Astrocyte (in vitro differentiated cells and primary cell): ENCODE measurements at regions not wholly inside any gene's neighbourhood (a gene's known extent, or its start where the extent isn't known, plus 50 kb on each side); places are given as distances from the start of the nearest gene placed in this dataset.
A peak's percentile ranks its signal among the peaks of the same experiment; 100 is the strongest.

Experiments
- DNase-seq: peaks from one replicate; pipeline ENCODE4 v3.0.0-alpha.2; 2010; ENCODE audit warnings: low read depth
- FAIRE-seq: peaks from 2 replicates; lab custom pipeline; 2011; peaks lifted over from hg19 to GRCh38; lab: Jason Lieb, UNC
- H2AFZ ChIP-seq: 2 replicates; pipeline ENCODE4 v1.6.0; 2012; ENCODE audit warnings: low read depth, low read length, inconsistent platforms
- H3K27ac ChIP-seq: 2 replicates; pipeline ENCODE4 v1.5.1; 2011; ENCODE audit warnings: low read depth, low read length, inconsistent platforms
- H3K27me3 ChIP-seq: 2 replicates; pipeline ENCODE4 v1.6.0; 2011; ENCODE audit warnings: low read length, inconsistent platforms; ENCODE audit not compliant: insufficient read depth
- H3K36me3 ChIP-seq: 2 replicates; pipeline ENCODE4 v1.5.1; 2011; ENCODE audit warnings: low read length, inconsistent platforms; ENCODE audit not compliant: insufficient read depth
- H3K4me1 ChIP-seq: 2 replicates; pipeline ENCODE4 v1.5.1; 2011; ENCODE audit warnings: low read length, inconsistent platforms; ENCODE audit not compliant: insufficient read depth
- H3K4me2 ChIP-seq: 2 replicates; pipeline ENCODE4 v1.6.0; 2012; ENCODE audit warnings: low read length, inconsistent platforms
- H3K4me3 ChIP-seq: 2 replicates; pipeline ENCODE4 v1.5.1; 2011; ENCODE audit warnings: low read depth, mild to moderate bottlenecking, low read length, inconsistent platforms; ENCODE audit not compliant: insufficient read depth
- H3K79me2 ChIP-seq: 2 replicates; pipeline ENCODE4 v1.6.0; 2012; ENCODE audit warnings: mild to moderate bottlenecking, low read length, inconsistent platforms; ENCODE audit not compliant: insufficient read depth
- H3K9ac ChIP-seq: 2 replicates; pipeline ENCODE4 v1.6.0; 2012; ENCODE audit warnings: mild to moderate bottlenecking, low read length, inconsistent platforms
- H3K9me3 ChIP-seq: 2 replicates; pipeline ENCODE4 v1.5.1; 2012; ENCODE audit warnings: low read depth, mild to moderate bottlenecking, low read length, inconsistent platforms; ENCODE audit not compliant: insufficient read depth
- H4K20me1 ChIP-seq: 2 replicates; pipeline ENCODE4 v1.6.0; 2012; ENCODE audit warnings: low read length, inconsistent platforms; ENCODE audit not compliant: insufficient read depth
- H3K27ac Mint-ChIP-seq: one replicate; pipeline ENCODE4 v1.8.0; 2021; ENCODE audit warnings: mild to moderate bottlenecking, mixed read lengths; ENCODE audit not compliant: unreplicated experiment
- H3K27me3 Mint-ChIP-seq: one replicate; pipeline ENCODE4 v1.8.0; 2021; ENCODE audit warnings: low read depth, mixed read lengths; ENCODE audit not compliant: unreplicated experiment
- H3K36me3 Mint-ChIP-seq: one replicate; pipeline ENCODE4 v1.8.0; 2021; ENCODE audit warnings: low read depth, mixed read lengths; ENCODE audit not compliant: unreplicated experiment
- H3K4me1 Mint-ChIP-seq: one replicate; pipeline ENCODE4 v1.8.0; 2021; ENCODE audit warnings: low read depth, mixed read lengths; ENCODE audit not compliant: unreplicated experiment
- H3K4me3 Mint-ChIP-seq: one replicate; pipeline ENCODE4 v1.8.0; 2021; ENCODE audit warnings: mild to moderate bottlenecking, moderate library complexity, mixed read lengths; ENCODE audit not compliant: unreplicated experiment
- H3K9me3 Mint-ChIP-seq: one replicate; pipeline ENCODE4 v1.8.0; 2021; ENCODE audit warnings: mild to moderate bottlenecking, mixed read lengths; ENCODE audit not compliant: unreplicated experiment
- CTCF ChIP-seq: IDR thresholded peaks from 2 replicates; pipeline ENCODE4 v1.5.1; 2011; ENCODE audit warnings: low read depth, mild to moderate bottlenecking, inconsistent platforms, low read length, moderate library complexity; ENCODE audit not compliant: insufficient read depth
- EZH2 ChIP-seq: IDR thresholded peaks from 2 replicates; pipeline ENCODE4 v1.6.1; 2012; ENCODE audit warnings: mild to moderate bottlenecking, low read length, inconsistent platforms; ENCODE audit not compliant: insufficient read depth

- no peak for TF ChIP-seq EZH2
- Mint-ChIP-seq H3K36me3 (no peaks in the 10 kb centered on the region), H3K27ac (peak overlapping the region; percentile 21), H3K4me1 (peaks cover 23% of the 10 kb centered on the region), H3K4me3 (no peak overlapping the region), H3K9me3 (peaks cover 2% of the 10 kb centered on the region), H3K27me3 (peaks cover 9% of the 10 kb centered on the region)
- H3K4me1 ChIP-seq = no peaks in the 10 kb centered on the region
- H3K27me3 ChIP-seq = peaks cover 5% of the 10 kb centered on the region
- no peaks in the 10 kb centered on the region for H3K9me3 ChIP-seq
- H2AFZ ChIP-seq = no peak overlapping the region
- DNase-seq = no peak
- no peak overlapping the region for H3K9ac ChIP-seq
- no peak overlapping the region for H3K27ac ChIP-seq
- no peak overlapping the region for H3K4me2 ChIP-seq
- H3K4me3 ChIP-seq = no peak overlapping the region
- no peaks in the 10 kb centered on the region for H3K79me2 ChIP-seq
- H3K36me3 ChIP-seq = no peaks in the 10 kb centered on the region
- FAIRE-seq = no peak
- no peaks in the 10 kb centered on the region for H4K20me1 ChIP-seq
Measured at GRCh38 chr5:56464935-56465768, 232.0 kb upstream of the ANKRD55 start.

- Mint-ChIP-seq H3K4me1 (peaks cover 23% of the 10 kb centered on the region), H3K36me3 (no peaks in the 10 kb centered on the region), H3K9me3 (peaks cover 2% of the 10 kb centered on the region), H3K4me3 (no peak overlapping the region), H3K27me3 (peaks cover 7% of the 10 kb centered on the region), H3K27ac (no peak overlapping the region)
- no peak overlapping the region for H3K27ac ChIP-seq
- peaks cover 5% of the 10 kb centered on the region for H3K27me3 ChIP-seq
- H3K79me2 ChIP-seq = no peaks in the 10 kb centered on the region
- H3K4me2 ChIP-seq = no peak overlapping the region
- TF ChIP-seq EZH2 = no peak
- TF ChIP-seq CTCF = no peak
- no peaks in the 10 kb centered on the region for H3K9me3 ChIP-seq
- FAIRE-seq (no peak), DNase-seq (no peak)
- H4K20me1 ChIP-seq = no peaks in the 10 kb centered on the region
- H3K4me3 ChIP-seq = no peak overlapping the region
- H2AFZ ChIP-seq = no peak overlapping the region
- no peaks in the 10 kb centered on the region for H3K36me3 ChIP-seq
- H3K4me1 ChIP-seq = no peaks in the 10 kb centered on the region
- H3K9ac ChIP-seq = no peak overlapping the region
Measured at GRCh38 chr5:56463944-56464571, 230.9 kb upstream of the ANKRD55 start.

GRCh38 chr5:56461584-56461983 is 228.5 kb upstream of the ANKRD55 start:
- Histone ChIP-seq H3K9ac (no peak overlapping the region), H3K4me1 (no peaks in the 10 kb centered on the region), H3K27me3 (no peaks in the 10 kb centered on the region), H3K27ac (no peak overlapping the region), H3K36me3 (no peaks in the 10 kb centered on the region), H3K4me2 (no peak overlapping the region), H3K4me3 (no peak overlapping the region), H3K9me3 (no peaks in the 10 kb centered on the region), H3K79me2 (no peaks in the 10 kb centered on the region), H4K20me1 (no peaks in the 10 kb centered on the region), H2AFZ (no peak overlapping the region)
- no peak for FAIRE-seq
- Mint-ChIP-seq H3K27ac (peak overlapping the region; percentile 27), H3K9me3 (peaks cover 2% of the 10 kb centered on the region), H3K4me1 (peaks cover 11% of the 10 kb centered on the region), H3K36me3 (no peaks in the 10 kb centered on the region), H3K27me3 (peaks cover 8% of the 10 kb centered on the region), H3K4me3 (no peak overlapping the region)
- DNase-seq = no peak
- no peak for TF ChIP-seq EZH2
- no peak for TF ChIP-seq CTCF
